CD4-positive, alpha-beta T cell (primary cell): ENCODE measurements at regions not wholly inside any gene's neighbourhood (a gene's known extent, or its start where the extent isn't known, plus 50 kb on each side); places are given as distances from the start of the nearest gene placed in this dataset.

Experiments
- ATAC-seq: fragments of 200-7000 bp; cut with Tn5 transposase; one replicate; pipeline ENCODE4 v1.10.0; 2022; ENCODE audit warnings: mild to moderate bottlenecking; ENCODE audit not compliant: poor library complexity
- CTCF ChIA-PET: fragments of 350-600 bp; sonication (Branson Sonifier 250); formaldehyde crosslinking; loops from one replicate; lab custom pipeline; 2021; ENCODE audit warnings: antibody characterized with exemption, inconsistent platforms; lab: Charles Lee
- POLR2A ChIA-PET: fragments of 350-600 bp; sonication (Branson Sonifier 250); formaldehyde crosslinking; loops from one replicate; lab custom pipeline; 2021; ENCODE audit warnings: antibody characterized with exemption, inconsistent platforms; lab: Charles Lee
- DNase-seq, 14 experiments: peaks; one replicate each; pipeline ENCODE4 v3.0.0-alpha.2; 2013 to 2020; ENCODE audit warnings: mixed read lengths in 2 of 14
- H3K27ac ChIP-seq, 2 donors: one replicate each; pipeline versions ENCODE4 v1.5.1 to v1.7.0; 2013; ENCODE audit warnings: low read length in 2 of 2, low read depth in 1 of 2, mild to moderate bottlenecking in 1 of 2
- H3K27me3 ChIP-seq, 2 experiments: 1 replicate in 1 of 2; 2 replicates in 1 of 2; pipeline versions ENCODE4 v1.6.1 to v1.7.0; 2013; ENCODE audit warnings: low read length in 2 of 2, control low read depth in 1 of 2, mild to moderate bottlenecking in 1 of 2, moderate library complexity in 1 of 2; ENCODE audit not compliant: insufficient read depth in 2 of 2, control insufficient read depth in 1 of 2
- H3K36me3 ChIP-seq: one replicate; pipeline ENCODE4 v1.6.1; 2013; ENCODE audit warnings: low read length, control low read depth; ENCODE audit not compliant: insufficient read depth
- H3K4me1 ChIP-seq: one replicate; pipeline ENCODE4 v1.6.1; 2013; ENCODE audit warnings: low read length, control low read depth; ENCODE audit not compliant: insufficient read depth
- H3K4me3 ChIP-seq: one replicate; pipeline ENCODE4 v1.5.1; 2013; ENCODE audit warnings: mild to moderate bottlenecking, low read length, moderate library complexity
- H3K9me3 ChIP-seq, 2 experiments: 1 replicate in 1 of 2; 2 replicates in 1 of 2; pipeline versions ENCODE4 v1.6.1 to v1.7.0; 2013; ENCODE audit warnings: low read length in 2 of 2, mild to moderate bottlenecking in 2 of 2, control low read depth in 1 of 2, moderate library complexity in 1 of 2; ENCODE audit not compliant: control insufficient read depth in 1 of 2, insufficient read depth in 1 of 2
- H3K27ac Mint-ChIP-seq: one replicate; pipeline ENCODE4 v1.8.0; 2020; ENCODE audit warnings: mixed read lengths
- H3K27me3 Mint-ChIP-seq: one replicate; pipeline ENCODE4 v1.8.0; 2021; ENCODE audit warnings: mixed read lengths
- H3K36me3 Mint-ChIP-seq: one replicate; pipeline ENCODE4 v1.8.0; 2021; ENCODE audit warnings: low read depth, mixed read lengths
- H3K4me1 Mint-ChIP-seq: one replicate; pipeline ENCODE4 v1.8.0; 2021; ENCODE audit warnings: low read depth, mixed read lengths
- H3K4me3 Mint-ChIP-seq: one replicate; pipeline ENCODE4 v1.8.0; 2020; ENCODE audit warnings: mild to moderate bottlenecking, mixed read lengths
- H3K9me3 Mint-ChIP-seq: one replicate; pipeline ENCODE4 v1.8.0; 2020; ENCODE audit warnings: mixed read lengths
- intact Hi-C, 2 experiments: fragments of 100-400 bp; cut with DNase I in 1 of 2; cut with micrococcal nuclease in 1 of 2; formaldehyde crosslinking; loops; one replicate each; pipeline versions ENCODE4 v1.15.1 to v1.9.0; 2023 to 2025; cut with DNase I, micrococcal nuclease
- TF ChIP-seq, protein P1 (sequence below): fragments of 200-600 bp; IDR thresholded peaks from one replicate; pipeline ENCODE4 v1.8.0; 2022; ENCODE audit warnings: antibody characterized with exemption, mild to moderate bottlenecking

DNA sequence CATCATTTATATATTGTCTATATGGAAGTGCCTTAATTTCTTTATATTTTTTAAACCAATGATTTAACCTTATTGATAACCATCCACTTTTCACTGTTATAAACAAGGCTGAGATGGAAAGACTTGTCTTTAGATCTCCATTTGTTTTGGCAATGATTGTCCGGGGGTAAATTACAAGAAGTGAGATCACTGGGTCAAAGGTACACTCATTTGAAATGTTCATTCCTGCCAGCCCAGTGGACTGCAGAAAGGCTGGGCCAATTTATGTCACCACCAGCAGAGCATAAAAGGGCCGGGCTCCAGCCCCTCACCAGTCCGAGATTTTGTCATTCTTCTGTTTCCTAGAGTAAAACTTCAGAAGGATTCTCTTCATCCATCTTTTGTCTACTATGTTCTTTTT lies 93.6 kb upstream of the NEO1 start:
- H3K4me3 Mint-ChIP-seq = no peak overlapping the region
- ATAC-seq = no peak
- intact Hi-C loops = loop anchor here in 1 of 2 experiments (10.0 kb wide), 1 partner anchor 56 kb away; no protein-coding TSS in a partner anchor

DNA sequence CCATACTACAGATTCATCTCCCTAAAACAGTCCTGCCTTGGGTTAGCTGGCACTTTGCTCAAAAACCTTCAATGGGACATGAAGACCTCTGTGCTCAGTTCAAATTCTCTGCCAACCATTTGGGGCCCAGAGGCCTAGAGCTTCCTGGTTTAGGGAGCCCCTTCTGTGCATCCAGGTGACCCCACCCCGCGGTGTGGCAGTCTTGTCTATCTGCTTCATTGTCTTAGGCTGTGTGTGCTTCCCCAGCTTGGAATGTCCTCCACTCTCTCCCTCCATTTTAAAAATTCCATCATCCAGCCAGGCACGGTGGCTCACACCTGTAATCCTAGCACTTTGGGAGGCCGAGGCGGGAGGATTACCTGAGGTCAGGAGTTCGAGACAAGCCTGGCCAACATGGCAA lies 99.0 kb upstream of the NEO1 start:
- Mint-ChIP-seq H3K4me1 (no peaks in the 10 kb centered on the region), H3K4me3 (no peak overlapping the region), H3K27ac (no peak overlapping the region), H3K36me3 (no peaks in the 10 kb centered on the region), H3K9me3 (peaks cover 5% of the 10 kb centered on the region), H3K27me3 (peaks cover 11% of the 10 kb centered on the region)
- intact Hi-C loops = loop anchor here in 1 of 2 experiments (10.0 kb wide), 1 partner anchor 61 kb away; no protein-coding TSS in a partner anchor
- Histone ChIP-seq H3K4me1 (no peaks in the 10 kb centered on the region), H3K36me3 (no peaks in the 10 kb centered on the region), H3K9me3 (peaks cover 0 to under 1% of the 10 kb centered on the region in 2 experiments), H3K4me3 (no peak overlapping the region), H3K27ac (no peak overlapping the region), H3K27me3 (peaks cover 0 to 4% of the 10 kb centered on the region in 2 experiments)
- POLR2A ChIA-PET = no interaction called here
- CTCF ChIA-PET = no interaction called here
- ATAC-seq (no peak), DNase-seq (no peak)
- TF ChIP-seq, protein P1, sequence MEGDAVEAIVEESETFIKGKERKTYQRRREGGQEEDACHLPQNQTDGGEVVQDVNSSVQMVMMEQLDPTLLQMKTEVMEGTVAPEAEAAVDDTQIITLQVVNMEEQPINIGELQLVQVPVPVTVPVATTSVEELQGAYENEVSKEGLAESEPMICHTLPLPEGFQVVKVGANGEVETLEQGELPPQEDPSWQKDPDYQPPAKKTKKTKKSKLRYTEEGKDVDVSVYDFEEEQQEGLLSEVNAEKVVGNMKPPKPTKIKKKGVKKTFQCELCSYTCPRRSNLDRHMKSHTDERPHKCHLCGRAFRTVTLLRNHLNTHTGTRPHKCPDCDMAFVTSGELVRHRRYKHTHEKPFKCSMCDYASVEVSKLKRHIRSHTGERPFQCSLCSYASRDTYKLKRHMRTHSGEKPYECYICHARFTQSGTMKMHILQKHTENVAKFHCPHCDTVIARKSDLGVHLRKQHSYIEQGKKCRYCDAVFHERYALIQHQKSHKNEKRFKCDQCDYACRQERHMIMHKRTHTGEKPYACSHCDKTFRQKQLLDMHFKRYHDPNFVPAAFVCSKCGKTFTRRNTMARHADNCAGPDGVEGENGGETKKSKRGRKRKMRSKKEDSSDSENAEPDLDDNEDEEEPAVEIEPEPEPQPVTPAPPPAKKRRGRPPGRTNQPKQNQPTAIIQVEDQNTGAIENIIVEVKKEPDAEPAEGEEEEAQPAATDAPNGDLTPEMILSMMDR = no peak

More for the DNA sequence above, 93.6 kb upstream of the NEO1 start:
- H3K27ac ChIP-seq = no peak overlapping the region
- H3K4me3 ChIP-seq = no peak overlapping the region
- peaks cover 2 to 4% of the 10 kb centered on the region in 2 experiments for H3K27me3 ChIP-seq
- ChIA-PET POLR2A (no interaction called here), CTCF (no interaction called here)
- H3K4me1 ChIP-seq = peaks cover 16% of the 10 kb centered on the region
- no peaks in the 10 kb centered on the region for H3K36me3 ChIP-seq
- H3K4me1 Mint-ChIP-seq = no peaks in the 10 kb centered on the region
- H3K36me3 Mint-ChIP-seq = no peaks in the 10 kb centered on the region
- no peaks in the 10 kb centered on the region for H3K9me3 Mint-ChIP-seq
- H3K27ac Mint-ChIP-seq = no peak overlapping the region
- no peak for DNase-seq
- peaks cover 19% of the 10 kb centered on the region for H3K27me3 Mint-ChIP-seq
- TF ChIP-seq, protein P1 = no peak
- no peaks in the 10 kb centered on the region for H3K9me3 ChIP-seq

DNA sequence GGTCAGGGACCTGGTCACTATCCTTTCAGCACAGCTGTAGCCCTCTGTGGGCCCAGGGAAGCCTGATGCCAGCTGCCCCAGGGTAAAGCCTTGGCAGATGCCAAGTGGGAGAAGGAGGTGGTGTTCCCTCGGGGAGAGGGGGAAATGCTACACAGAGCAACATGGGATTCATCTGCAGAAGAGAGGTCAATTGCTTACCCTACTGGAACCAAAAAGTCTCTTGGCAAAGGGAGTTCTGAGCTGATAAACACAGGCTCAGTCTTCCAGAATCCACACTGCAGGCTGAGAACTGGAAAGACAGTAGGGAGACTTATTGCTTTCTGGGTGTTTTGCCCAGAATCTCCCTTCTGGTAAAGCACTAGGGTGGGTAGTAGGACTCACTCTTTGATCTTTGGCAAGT lies 100.1 kb upstream of the NEO1 start:
- Mint-ChIP-seq H3K9me3 (peaks cover 5% of the 10 kb centered on the region), H3K4me1 (no peaks in the 10 kb centered on the region), H3K27ac (no peak overlapping the region), H3K36me3 (no peaks in the 10 kb centered on the region), H3K4me3 (no peak overlapping the region), H3K27me3 (peaks cover 10% of the 10 kb centered on the region)
- no peaks in the 10 kb centered on the region for H3K4me1 ChIP-seq
- POLR2A ChIA-PET = no interaction called here
- intact Hi-C loops = loop anchor here in 1 of 2 experiments (10.0 kb wide), 1 partner anchor 63 kb away; no protein-coding TSS in a partner anchor
- TF ChIP-seq, protein P1 = no peak
- no peak overlapping the region for H3K4me3 ChIP-seq
- no peak for ATAC-seq
- no peak overlapping the region for H3K27ac ChIP-seq
- H3K9me3 ChIP-seq = peaks cover 0 to 8% of the 10 kb centered on the region in 2 experiments
- no peak for DNase-seq
- H3K36me3 ChIP-seq = no peaks in the 10 kb centered on the region
- CTCF ChIA-PET = no interaction called here
- H3K27me3 ChIP-seq = peaks cover 0 to 4% of the 10 kb centered on the region in 2 experiments
